Naive B cell (primary cell): ENCODE measurements at regions not wholly inside any gene's neighbourhood (a gene's known extent, or its start where the extent isn't known, plus 50 kb on each side); places are given as distances from the start of the nearest gene placed in this dataset.

Source experiments
- ATAC-seq, 2 donors: fragments of 150-1000 bp; cut with Tn5 transposase; 2 replicates each; pipeline ENCODE4 v1.10.0; 2021; ENCODE audit warnings: low read depth in 2 of 2, mild to moderate bottlenecking in 2 of 2, moderate library complexity in 2 of 2
- DNase-seq: peaks from one replicate; pipeline ENCODE4 v3.0.0; 2022
- H3K27ac Mint-ChIP-seq, 6 donors: one replicate each; pipeline ENCODE4 v1.8.0; 2020 to 2022; ENCODE audit warnings: mild to moderate bottlenecking in 6 of 6, mixed read lengths in 6 of 6, moderate library complexity in 5 of 6, inconsistent platforms in 2 of 6
- H3K27me3 Mint-ChIP-seq, 3 donors: one replicate each; pipeline ENCODE4 v1.8.0; 2021 to 2022; ENCODE audit warnings: mixed read lengths in 3 of 3, mild to moderate bottlenecking in 1 of 3
- H3K36me3 Mint-ChIP-seq, 2 donors: one replicate each; pipeline ENCODE4 v1.8.0; 2020 to 2022; ENCODE audit warnings: mixed read lengths in 2 of 2, inconsistent platforms in 1 of 2, mild to moderate bottlenecking in 1 of 2
- H3K4me1 Mint-ChIP-seq, 3 donors: one replicate each; pipeline ENCODE4 v1.8.0; 2020 to 2022; ENCODE audit warnings: mixed read lengths in 3 of 3, inconsistent platforms in 1 of 3, mild to moderate bottlenecking in 1 of 3, moderate library complexity in 1 of 3
- H3K4me3 Mint-ChIP-seq, 8 donors: one replicate each; pipeline ENCODE4 v1.8.0; 2020 to 2022; ENCODE audit warnings: mild to moderate bottlenecking in 8 of 8, mixed read lengths in 8 of 8, moderate library complexity in 8 of 8, inconsistent platforms in 2 of 8
- H3K9me3 Mint-ChIP-seq, 7 donors: one replicate each; pipeline ENCODE4 v1.8.0; 2020 to 2022; ENCODE audit warnings: mixed read lengths in 7 of 7, mild to moderate bottlenecking in 5 of 7, inconsistent platforms in 2 of 7, moderate library complexity in 1 of 7

GRCh38 chr15:94930960-94931359 lies 699.6 kb downstream of the MCTP2 start:
- Mint-ChIP-seq H3K27ac (no peak overlapping the region), H3K4me3 (no peak overlapping the region), H3K36me3 (no peaks in the 10 kb centered on the region), H3K9me3 (peaks cover 13 to 29% (median 17%) of the 10 kb centered on the region in 7 donors), H3K4me1 (no peaks in the 10 kb centered on the region), H3K27me3 (no peaks in the 10 kb centered on the region)
- no peak for ATAC-seq
- no peak for DNase-seq

GRCh38 chr15:94934440-94934839 lies 703.1 kb downstream of the MCTP2 start:
- peaks cover 13 to 32% (median 15%) of the 10 kb centered on the region in 7 donors for H3K9me3 Mint-ChIP-seq
- no peaks in the 10 kb centered on the region for H3K4me1 Mint-ChIP-seq
- ATAC-seq: no peak
- H3K27ac Mint-ChIP-seq: no peak overlapping the region
- H3K4me3 Mint-ChIP-seq: no peak overlapping the region
- no peaks in the 10 kb centered on the region for H3K36me3 Mint-ChIP-seq
- no peaks in the 10 kb centered on the region for H3K27me3 Mint-ChIP-seq
- DNase-seq: no peak

- H3K27ac Mint-ChIP-seq: no peak overlapping the region
- DNase-seq (no peak), ATAC-seq (no peak)
- H3K4me3 Mint-ChIP-seq: no peak overlapping the region
- no peaks in the 10 kb centered on the region for H3K4me1 Mint-ChIP-seq
- H3K27me3 Mint-ChIP-seq: no peaks in the 10 kb centered on the region
- H3K36me3 Mint-ChIP-seq: no peaks in the 10 kb centered on the region
- H3K9me3 Mint-ChIP-seq: peaks cover 10 to 34% (median 13%) of the 10 kb centered on the region in 7 donors
Measured at GRCh38 chr15:94937242-94937641, 705.9 kb downstream of the MCTP2 start.

- no peaks in the 10 kb centered on the region for H3K27me3 Mint-ChIP-seq
- H3K27ac Mint-ChIP-seq: no peak overlapping the region
- no peak overlapping the region for H3K4me3 Mint-ChIP-seq
- ATAC-seq (no peak), DNase-seq (no peak)
- H3K36me3 Mint-ChIP-seq: no peaks in the 10 kb centered on the region
- H3K4me1 Mint-ChIP-seq: no peaks in the 10 kb centered on the region
- peaks cover 0 to 4% (median 2%) of the 10 kb centered on the region in 7 donors for H3K9me3 Mint-ChIP-seq
Measured at GRCh38 chr15:94943888-94944287, 712.5 kb downstream of the MCTP2 start.

GRCh38 chr15:94951538-94951937 lies 720.2 kb downstream of the MCTP2 start:
- Mint-ChIP-seq H3K27me3 (peaks cover 0 to 10% (median 0%) of the 10 kb centered on the region in 3 donors), H3K4me1 (no peaks in the 10 kb centered on the region), H3K9me3 (peaks cover 7 to 19% (median 12%) of the 10 kb centered on the region in 7 donors), H3K4me3 (no peak overlapping the region), H3K27ac (no peak overlapping the region), H3K36me3 (no peaks in the 10 kb centered on the region)
- ATAC-seq: no peak
- DNase-seq: no peak

GRCh38 chr15:94963953-94964352 lies 732.6 kb downstream of the MCTP2 start:
- H3K27me3 Mint-ChIP-seq: no peaks in the 10 kb centered on the region
- peaks cover 7 to 41% (median 10%) of the 10 kb centered on the region in 7 donors for H3K9me3 Mint-ChIP-seq
- H3K36me3 Mint-ChIP-seq: no peaks in the 10 kb centered on the region
- DNase-seq (no peak), ATAC-seq (no peak)
- H3K27ac Mint-ChIP-seq: no peak overlapping the region
- no peaks in the 10 kb centered on the region for H3K4me1 Mint-ChIP-seq
- no peak overlapping the region for H3K4me3 Mint-ChIP-seq

- Mint-ChIP-seq H3K4me1 (no peaks in the 10 kb centered on the region), H3K36me3 (no peaks in the 10 kb centered on the region), H3K4me3 (no peak overlapping the region), H3K9me3 (peaks cover 5 to 24% (median 8%) of the 10 kb centered on the region in 7 donors), H3K27ac (no peak overlapping the region), H3K27me3 (no peaks in the 10 kb centered on the region)
- no peak for DNase-seq
- no peak for ATAC-seq
Measured at GRCh38 chr15:94965593-94965992, 734.2 kb downstream of the MCTP2 start.

GRCh38 chr15:94968133-94968532 lies 736.8 kb downstream of the MCTP2 start:
- H3K4me1 Mint-ChIP-seq: no peaks in the 10 kb centered on the region
- H3K36me3 Mint-ChIP-seq: no peaks in the 10 kb centered on the region
- no peak for ATAC-seq
- H3K9me3 Mint-ChIP-seq: peaks cover 4 to 18% (median 5%) of the 10 kb centered on the region in 7 donors
- H3K27me3 Mint-ChIP-seq: no peaks in the 10 kb centered on the region
- peak overlapping the region in 1 of 6 donors; percentile 54 for H3K27ac Mint-ChIP-seq
- no peak overlapping the region for H3K4me3 Mint-ChIP-seq
- no peak for DNase-seq

- H3K9me3 Mint-ChIP-seq: peaks cover 0 to 6% (median under 1%) of the 10 kb centered on the region in 7 donors
- H3K27ac Mint-ChIP-seq: no peak overlapping the region
- no peaks in the 10 kb centered on the region for H3K27me3 Mint-ChIP-seq
- H3K4me1 Mint-ChIP-seq: no peaks in the 10 kb centered on the region
- H3K36me3 Mint-ChIP-seq: no peaks in the 10 kb centered on the region
- DNase-seq (no peak), ATAC-seq (no peak)
- no peak overlapping the region for H3K4me3 Mint-ChIP-seq
Measured at GRCh38 chr15:94970096-94970495, 738.7 kb downstream of the MCTP2 start.

GRCh38 chr15:94970802-94971201 lies 739.4 kb downstream of the MCTP2 start:
- H3K36me3 Mint-ChIP-seq: no peaks in the 10 kb centered on the region
- DNase-seq: no peak

GRCh38 chr15:94972314-94972713 lies 741.0 kb downstream of the MCTP2 start:
- Mint-ChIP-seq H3K9me3 (peaks cover 0 to 4% (median 2%) of the 10 kb centered on the region in 7 donors), H3K4me3 (no peak overlapping the region), H3K36me3 (no peaks in the 10 kb centered on the region), H3K27me3 (no peaks in the 10 kb centered on the region), H3K4me1 (no peaks in the 10 kb centered on the region), H3K27ac (no peak overlapping the region)
- ATAC-seq (no peak), DNase-seq (no peak)

More at GRCh38 chr15:94970802-94971201, 739.4 kb downstream of the MCTP2 start:
- Mint-ChIP-seq H3K4me1 (no peaks in the 10 kb centered on the region), H3K9me3 (peaks cover 0 to 9% (median 2%) of the 10 kb centered on the region in 7 donors), H3K27me3 (no peaks in the 10 kb centered on the region), H3K27ac (no peak overlapping the region), H3K4me3 (no peak overlapping the region)
- ATAC-seq: no peak

- peaks cover 6 to 26% (median 13%) of the 10 kb centered on the region in 7 donors for H3K9me3 Mint-ChIP-seq
- DNase-seq: no peak
- H3K27ac Mint-ChIP-seq: no peak overlapping the region
- H3K36me3 Mint-ChIP-seq: peaks cover 0 to 10% of the 10 kb centered on the region in 2 donors
- H3K4me3 Mint-ChIP-seq: no peak overlapping the region
- H3K4me1 Mint-ChIP-seq: no peaks in the 10 kb centered on the region
- no peaks in the 10 kb centered on the region for H3K27me3 Mint-ChIP-seq
- ATAC-seq: no peak
Measured at GRCh38 chr15:94987085-94987484, 755.7 kb downstream of the MCTP2 start.

- H3K4me3 Mint-ChIP-seq: no peak overlapping the region
- H3K27ac Mint-ChIP-seq: no peak overlapping the region
- ATAC-seq (no peak), DNase-seq (no peak)
- H3K36me3 Mint-ChIP-seq: no peaks in the 10 kb centered on the region
- no peaks in the 10 kb centered on the region for H3K27me3 Mint-ChIP-seq
- H3K4me1 Mint-ChIP-seq: no peaks in the 10 kb centered on the region
- peaks cover 2 to 14% (median 6%) of the 10 kb centered on the region in 7 donors for H3K9me3 Mint-ChIP-seq
Measured at GRCh38 chr15:94991718-94992117, 760.4 kb downstream of the MCTP2 start.

GRCh38 chr15:95009635-95010034 lies 778.3 kb downstream of the MCTP2 start:
- DNase-seq: no peak
- Mint-ChIP-seq H3K4me1 (no peaks in the 10 kb centered on the region), H3K36me3 (no peaks in the 10 kb centered on the region), H3K4me3 (no peak overlapping the region), H3K27ac (no peak overlapping the region), H3K9me3 (peaks cover 0 to 6% (median under 1%) of the 10 kb centered on the region in 7 donors), H3K27me3 (no peaks in the 10 kb centered on the region)
- no peak for ATAC-seq

GRCh38 chr15:95013381-95013780 lies 782.0 kb downstream of the MCTP2 start:
- DNase-seq: no peak
- no peak overlapping the region for H3K27ac Mint-ChIP-seq
- peaks cover 0 to 4% (median 0%) of the 10 kb centered on the region in 7 donors for H3K9me3 Mint-ChIP-seq
- no peak overlapping the region for H3K4me3 Mint-ChIP-seq
- peaks cover 0 to 4% (median 0%) of the 10 kb centered on the region in 3 donors for H3K27me3 Mint-ChIP-seq
- no peaks in the 10 kb centered on the region for H3K36me3 Mint-ChIP-seq
- no peak for ATAC-seq
- H3K4me1 Mint-ChIP-seq: no peaks in the 10 kb centered on the region
